NB4 (cell line): ENCODE measurements at regions not wholly inside any gene's neighbourhood (a gene's known extent, or its start where the extent isn't known, plus 50 kb on each side); places are given as distances from the start of the nearest gene placed in this dataset.

Source experiments
- MAX ChIP-seq: IDR thresholded peaks from 2 replicates; pipeline ENCODE4 v1.6.1; 2011; ENCODE audit warnings: low read depth, low read length
- MYC ChIP-seq: IDR thresholded peaks from 2 replicates; pipeline ENCODE4 v1.6.1; 2011; ENCODE audit warnings: low read depth, low read length
- POLR2A ChIP-seq: IDR thresholded peaks from 2 replicates; pipeline ENCODE4 v1.6.1; 2011; ENCODE audit warnings: mild to moderate bottlenecking; ENCODE audit not compliant: insufficient read length; ENCODE audit errors: extremely low read depth
- TF ChIP-seq, protein P1 (sequence below): IDR thresholded peaks from one replicate; pipeline ENCODE4 v1.5.1; 2012; ENCODE audit warnings: low read depth, low read length

DNA sequence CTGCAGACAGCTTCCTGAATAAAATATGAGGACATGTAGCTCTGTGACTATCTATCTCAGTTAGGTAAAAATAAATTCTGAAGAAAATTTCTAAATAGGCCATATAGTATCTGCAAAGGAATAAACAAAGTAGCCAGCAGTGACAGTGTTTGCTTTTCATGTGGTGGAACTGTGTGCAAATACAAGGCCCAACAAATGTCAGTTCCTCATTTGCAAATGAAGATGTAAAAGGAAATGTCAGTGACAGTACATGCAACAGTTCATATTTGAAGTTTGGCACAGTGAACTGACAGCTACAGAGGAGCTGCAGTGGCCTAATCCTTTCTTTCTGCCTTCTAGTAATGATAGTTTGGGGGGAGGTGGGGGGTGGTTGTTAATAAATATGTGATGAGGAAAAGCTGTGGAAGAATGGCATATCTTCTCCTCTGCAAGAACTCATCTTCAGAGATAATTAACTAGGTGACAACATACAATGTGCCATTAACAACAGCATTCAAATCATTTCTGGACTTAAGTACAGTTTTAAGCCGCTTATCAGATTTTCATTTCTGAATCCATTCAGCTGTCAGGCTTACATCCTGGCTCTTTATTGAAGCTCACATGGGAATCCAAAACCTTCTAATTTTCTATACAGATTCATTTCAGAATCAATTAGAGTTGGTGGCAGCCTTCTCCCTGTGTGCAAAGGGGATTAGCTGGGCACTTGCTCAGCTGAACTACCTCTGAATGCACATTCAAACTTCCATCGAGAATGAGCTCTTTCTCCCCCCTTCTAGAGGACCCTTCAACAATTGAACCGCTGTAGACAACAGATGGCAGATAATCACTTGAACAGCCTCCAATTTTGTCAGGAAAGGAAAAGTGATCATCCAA, 1059.0 kb upstream of the EPHA7 start:
- TF ChIP-seq MYC = no peak
- TF ChIP-seq POLR2A = no peak
- TF ChIP-seq, protein P1, sequence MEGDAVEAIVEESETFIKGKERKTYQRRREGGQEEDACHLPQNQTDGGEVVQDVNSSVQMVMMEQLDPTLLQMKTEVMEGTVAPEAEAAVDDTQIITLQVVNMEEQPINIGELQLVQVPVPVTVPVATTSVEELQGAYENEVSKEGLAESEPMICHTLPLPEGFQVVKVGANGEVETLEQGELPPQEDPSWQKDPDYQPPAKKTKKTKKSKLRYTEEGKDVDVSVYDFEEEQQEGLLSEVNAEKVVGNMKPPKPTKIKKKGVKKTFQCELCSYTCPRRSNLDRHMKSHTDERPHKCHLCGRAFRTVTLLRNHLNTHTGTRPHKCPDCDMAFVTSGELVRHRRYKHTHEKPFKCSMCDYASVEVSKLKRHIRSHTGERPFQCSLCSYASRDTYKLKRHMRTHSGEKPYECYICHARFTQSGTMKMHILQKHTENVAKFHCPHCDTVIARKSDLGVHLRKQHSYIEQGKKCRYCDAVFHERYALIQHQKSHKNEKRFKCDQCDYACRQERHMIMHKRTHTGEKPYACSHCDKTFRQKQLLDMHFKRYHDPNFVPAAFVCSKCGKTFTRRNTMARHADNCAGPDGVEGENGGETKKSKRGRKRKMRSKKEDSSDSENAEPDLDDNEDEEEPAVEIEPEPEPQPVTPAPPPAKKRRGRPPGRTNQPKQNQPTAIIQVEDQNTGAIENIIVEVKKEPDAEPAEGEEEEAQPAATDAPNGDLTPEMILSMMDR = no peak
- TF ChIP-seq MAX = no peak
